ENCODE measurements at regions not wholly inside any gene's neighbourhood (a gene's known extent, or its start where the extent isn't known, plus 50 kb on each side); places are given as distances from the start of the nearest gene placed in this dataset.

GRCh38 chr7:132672200-132672990, 96.1 kb upstream of the PLXNA4 start:
- DNase-seq = no peak
- Histone ChIP-seq H3K36me3 (ENCODE audit: low read depth) (no peaks in the 10 kb centered on the region), H3K4me3 (no peak overlapping the region), H3K9me3 (no peaks in the 10 kb centered on the region), H3K4me1 (ENCODE audit: low read depth) (no peaks in the 10 kb centered on the region)
- TF ChIP-seq CTCF (IDR thresholded peaks at IDR 0.05) = no peak
- no peak for ATAC-seq
- intact Hi-C loops (cut with DNase I, micrococcal nuclease) = no loop called here

GRCh38 chr7:132666774-132667172, 90.5 kb upstream of the PLXNA4 start:
- no peaks in the 10 kb centered on the region for H3K36me3 ChIP-seq (ENCODE audit: low read depth)
- DNase-seq = no peak
- TF ChIP-seq CTCF (IDR thresholded peaks at IDR 0.05) = no peak

GRCh38 chr7:132666071-132666773, 90.0 kb upstream of the PLXNA4 start:
- H3K4me1 ChIP-seq (ENCODE audit: low read depth) = no peaks in the 10 kb centered on the region
- H3K9me3 ChIP-seq = no peaks in the 10 kb centered on the region
- intact Hi-C loops (cut with DNase I, micrococcal nuclease) = no loop called here
- ATAC-seq (peak; percentile 37), DNase-seq (no peak)
- H3K36me3 ChIP-seq (ENCODE audit: low read depth) = no peaks in the 10 kb centered on the region
- TF ChIP-seq CTCF (IDR thresholded peaks at IDR 0.05) = no peak
- no peak overlapping the region for H3K4me3 ChIP-seq

More at GRCh38 chr7:132666774-132667172, 90.5 kb upstream of the PLXNA4 start:
- H3K9me3 ChIP-seq = no peaks in the 10 kb centered on the region
- no peak overlapping the region for H3K4me3 ChIP-seq
- no peak for ATAC-seq
- H3K4me1 ChIP-seq (ENCODE audit: low read depth) = no peaks in the 10 kb centered on the region
- intact Hi-C loops (cut with DNase I, micrococcal nuclease) = no loop called here

GRCh38 chr7:132656846-132657776, 80.8 kb upstream of the PLXNA4 start:
- intact Hi-C loops (cut with DNase I, micrococcal nuclease) = no loop called here
- H3K9me3 ChIP-seq = no peaks in the 10 kb centered on the region
- DNase-seq (no peak), ATAC-seq (no peak)
- H3K4me1 ChIP-seq (ENCODE audit: low read depth) = no peaks in the 10 kb centered on the region
- H3K36me3 ChIP-seq (ENCODE audit: low read depth) = no peaks in the 10 kb centered on the region
- no peak overlapping the region for H3K4me3 ChIP-seq
- no peak for TF ChIP-seq CTCF (IDR thresholded peaks at IDR 0.05)

GRCh38 chr7:132656341-132656740, 80.1 kb upstream of the PLXNA4 start:
- no peak for TF ChIP-seq CTCF (IDR thresholded peaks at IDR 0.05)
- H3K4me3 ChIP-seq = no peak overlapping the region
- H3K4me1 ChIP-seq (ENCODE audit: low read depth) = no peaks in the 10 kb centered on the region
- intact Hi-C loops (cut with DNase I, micrococcal nuclease) = no loop called here
- H3K9me3 ChIP-seq = no peaks in the 10 kb centered on the region
- H3K36me3 ChIP-seq (ENCODE audit: low read depth) = no peaks in the 10 kb centered on the region
- no peak for ATAC-seq
- no peak for DNase-seq

All from mucosa of descending colon (tissue), 3 donors.